Kidney capillary endothelial cell (primary cell): ENCODE measurements at regions not wholly inside any gene's neighbourhood (a gene's known extent, or its start where the extent isn't known, plus 50 kb on each side); places are given as distances from the start of the nearest gene placed in this dataset.

Experiments
- DNase-seq: peaks from one replicate; pipeline ENCODE4 v3.0.0-alpha.2; 2018; ENCODE audit warnings: low spot score

GRCh38 chr20:58000861-58001260, 227.6 kb downstream of the ANKRD60 start:
- no peak for DNase-seq

- no peak for DNase-seq
Measured at GRCh38 chr20:57999465-58000111, 228.9 kb downstream of the ANKRD60 start.

- no peak for DNase-seq
Measured at GRCh38 chr20:57998981-57999464, 229.4 kb downstream of the ANKRD60 start.

GRCh38 chr20:57998276-57998675, 230.2 kb downstream of the ANKRD60 start:
- no peak for DNase-seq

- no peak for DNase-seq
Measured at GRCh38 chr20:57996936-57997890, 231.2 kb downstream of the ANKRD60 start.

GRCh38 chr20:57996465-57996864, 232.0 kb downstream of the ANKRD60 start:
- DNase-seq: no peak

GRCh38 chr20:57995381-57995977, 233.0 kb downstream of the ANKRD60 start:
- no peak for DNase-seq

- DNase-seq: no peak
Measured at GRCh38 chr20:57993716-57994431, 234.6 kb downstream of the ANKRD60 start.

GRCh38 chr20:57991211-57991881, 237.1 kb downstream of the ANKRD60 start:
- DNase-seq: no peak

- DNase-seq: peak; percentile 65
Measured at GRCh38 chr20:57990396-57990987, 238.0 kb downstream of the ANKRD60 start.

- no peak for DNase-seq
Measured at GRCh38 chr20:57988828-57989227, 239.6 kb downstream of the ANKRD60 start.

- DNase-seq: no peak
Measured at GRCh38 chr20:57988422-57988821, 240.0 kb downstream of the ANKRD60 start.

- DNase-seq: no peak
Measured at GRCh38 chr20:57987659-57988058, 240.8 kb downstream of the ANKRD60 start.

- no peak for DNase-seq
Measured at GRCh38 chr20:57986666-57987065, 241.8 kb downstream of the ANKRD60 start.

- no peak for DNase-seq
Measured at GRCh38 chr20:57985278-57985677, 243.2 kb downstream of the ANKRD60 start.

- no peak for DNase-seq
Measured at GRCh38 chr20:57983082-57983481, 245.4 kb downstream of the ANKRD60 start.

GRCh38 chr20:57980506-57980905, 247.9 kb downstream of the ANKRD60 start:
- DNase-seq: no peak

- DNase-seq: no peak
Measured at GRCh38 chr20:57977569-57977968, 250.9 kb downstream of the ANKRD60 start.

GRCh38 chr20:57977141-57977540, 251.3 kb downstream of the ANKRD60 start:
- DNase-seq: no peak

GRCh38 chr20:57974863-57975262, 253.6 kb downstream of the ANKRD60 start:
- DNase-seq: no peak

- DNase-seq: no peak
Measured at GRCh38 chr20:57973886-57974285, 254.6 kb downstream of the ANKRD60 start.
